SJSA1 (cell line): ENCODE measurements at regions not wholly inside any gene's neighbourhood (a gene's known extent, or its start where the extent isn't known, plus 50 kb on each side); places are given as distances from the start of the nearest gene placed in this dataset.
A peak's percentile ranks its signal among the peaks of the same experiment; 100 is the strongest.

ENCODE experiments used
- DNase-seq, 2 experiments: peaks; one replicate each; pipeline ENCODE4 v3.0.0-alpha.2; 2015 to 2020; ENCODE audit warnings: low spot score in 2 of 2, low read depth in 1 of 2
- H3K27ac ChIP-seq: fragments of 250-450 bp; sonication (Bioruptor Pico); 2 replicates; pipeline ENCODE4 v1.5.1; 2020; ENCODE audit warnings: mild to moderate bottlenecking, moderate library complexity
- H3K27me3 ChIP-seq: fragments of 250-450 bp; sonication (Bioruptor Pico); replicated peaks from 2 replicates; pipeline ENCODE4 v1.5.1; 2020; ENCODE audit warnings: mild to moderate bottlenecking, moderate library complexity
- H3K36me3 ChIP-seq: fragments of 250-450 bp; sonication (Bioruptor Pico); 2 replicates; pipeline ENCODE4 v1.5.1; 2020; ENCODE audit warnings: mild to moderate bottlenecking
- H3K4me1 ChIP-seq: fragments of 250-450 bp; sonication (Bioruptor Pico); replicated peaks from 2 replicates; pipeline ENCODE4 v1.6.1; 2021; ENCODE audit warnings: mild to moderate bottlenecking
- H3K4me3 ChIP-seq: fragments of 250-450 bp; sonication (Bioruptor Pico); 2 replicates; pipeline ENCODE4 v1.5.1; 2020; ENCODE audit warnings: mild to moderate bottlenecking
- H3K9me3 ChIP-seq: fragments of 250-450 bp; sonication (Bioruptor Pico); replicated peaks from 2 replicates; pipeline ENCODE4 v1.5.1; 2020; ENCODE audit warnings: mild to moderate bottlenecking

GRCh38 chr12:76226397-76226796 lies 121.8 kb downstream of the BBS10 start:
- H3K27me3 ChIP-seq: no peaks in the 10 kb centered on the region
- peaks cover 12% of the 10 kb centered on the region for H3K4me1 ChIP-seq
- H3K4me3 ChIP-seq: no peak overlapping the region
- no peaks in the 10 kb centered on the region for H3K36me3 ChIP-seq
- H3K27ac ChIP-seq: no peak overlapping the region
- no peaks in the 10 kb centered on the region for H3K9me3 ChIP-seq
- peak in 1 of 2 experiments; percentile 66 for DNase-seq

- Histone ChIP-seq H3K9me3 (no peaks in the 10 kb centered on the region), H3K27me3 (no peaks in the 10 kb centered on the region), H3K36me3 (no peaks in the 10 kb centered on the region), H3K4me1 (peaks cover 20% of the 10 kb centered on the region), H3K27ac (no peak overlapping the region), H3K4me3 (no peak overlapping the region)
- DNase-seq: no peak
These were observed 124.3 kb downstream of the BBS10 start for GRCh38 chr12:76223869-76224268.

GRCh38 chr12:76220980-76221379 lies 127.2 kb downstream of the BBS10 start:
- DNase-seq: no peak
- no peaks in the 10 kb centered on the region for H3K9me3 ChIP-seq
- H3K27me3 ChIP-seq: no peaks in the 10 kb centered on the region
- peaks cover 10% of the 10 kb centered on the region for H3K4me1 ChIP-seq
- H3K27ac ChIP-seq: no peak overlapping the region
- H3K4me3 ChIP-seq: no peak overlapping the region
- H3K36me3 ChIP-seq: no peaks in the 10 kb centered on the region

GRCh38 chr12:76219806-76220205 lies 128.4 kb downstream of the BBS10 start:
- DNase-seq: no peak

DNA sequence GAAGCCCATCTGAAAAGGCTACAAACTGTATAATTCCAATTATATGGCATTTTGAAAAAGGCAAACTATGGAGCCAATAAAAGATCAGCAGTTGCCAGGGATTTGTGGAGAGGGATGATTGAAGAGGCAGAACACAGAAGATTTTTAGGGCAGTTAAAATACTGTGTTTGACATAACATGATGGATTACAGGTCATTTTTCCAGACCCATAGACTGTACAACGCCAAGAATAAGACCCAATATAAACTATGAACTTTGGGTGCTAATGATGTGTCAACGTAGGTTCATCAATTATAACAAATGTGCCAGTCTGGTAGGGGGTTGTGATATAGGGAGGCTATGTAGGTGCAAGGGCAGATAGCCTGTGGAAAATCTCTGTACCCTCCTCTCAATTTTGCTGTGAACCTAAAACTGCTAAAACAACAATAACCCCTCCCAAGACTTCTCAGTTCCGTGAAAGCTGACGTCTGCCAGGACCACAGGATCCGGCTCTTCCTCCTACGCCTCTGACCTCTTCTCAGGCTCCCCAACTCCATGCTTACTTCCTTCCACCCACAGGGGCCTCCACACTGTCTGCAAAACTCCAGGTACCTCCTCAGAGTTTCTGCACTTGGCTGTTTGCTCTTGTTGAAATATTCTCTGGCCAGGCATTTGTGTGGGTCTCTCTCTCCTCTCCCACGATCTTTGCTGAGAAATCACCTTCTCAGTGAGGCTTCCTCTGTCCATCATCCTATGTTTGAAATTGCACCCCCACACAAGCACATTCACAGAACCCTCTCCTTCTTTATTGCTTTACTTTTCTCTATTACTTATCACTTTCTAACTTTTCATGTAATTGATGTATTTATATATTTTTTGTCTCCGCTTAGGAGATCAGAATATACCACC lies 131.4 kb downstream of the BBS10 start:
- H3K27ac ChIP-seq: no peak overlapping the region
- no peaks in the 10 kb centered on the region for H3K27me3 ChIP-seq
- H3K4me3 ChIP-seq: no peak overlapping the region
- peaks cover 8% of the 10 kb centered on the region for H3K4me1 ChIP-seq
- H3K36me3 ChIP-seq: no peaks in the 10 kb centered on the region
- H3K9me3 ChIP-seq: no peaks in the 10 kb centered on the region; the same call in 1 of the 2 replicates
- no peak for DNase-seq

More at GRCh38 chr12:76219806-76220205, 128.4 kb downstream of the BBS10 start:
- H3K4me1 ChIP-seq: peaks cover 8% of the 10 kb centered on the region
- H3K4me3 ChIP-seq: no peak overlapping the region
- no peak overlapping the region for H3K27ac ChIP-seq
- no peaks in the 10 kb centered on the region for H3K36me3 ChIP-seq
- H3K27me3 ChIP-seq: no peaks in the 10 kb centered on the region
- no peaks in the 10 kb centered on the region for H3K9me3 ChIP-seq

- Histone ChIP-seq H3K9me3 (peaks cover under 1% of the 10 kb centered on the region; the same call in 1 of the 2 replicates), H3K4me1 (peaks cover 22% of the 10 kb centered on the region), H3K27ac (no peak overlapping the region), H3K4me3 (no peak overlapping the region), H3K36me3 (no peaks in the 10 kb centered on the region), H3K27me3 (no peaks in the 10 kb centered on the region)
- no peak for DNase-seq
These were observed 123.6 kb upstream of the NAP1L1 start for GRCh38 chr12:76208129-76208528.

GRCh38 chr12:76206677-76207072 lies 122.2 kb upstream of the NAP1L1 start:
- no peaks in the 10 kb centered on the region for H3K36me3 ChIP-seq
- no peak for DNase-seq
- peaks cover 5% of the 10 kb centered on the region for H3K9me3 ChIP-seq
- H3K27me3 ChIP-seq: no peaks in the 10 kb centered on the region
- H3K4me3 ChIP-seq: no peak overlapping the region
- peaks cover 25% of the 10 kb centered on the region for H3K4me1 ChIP-seq
- H3K27ac ChIP-seq: no peak overlapping the region

- Histone ChIP-seq H3K4me1 (peaks cover 30% of the 10 kb centered on the region), H3K9me3 (peaks cover 5% of the 10 kb centered on the region), H3K36me3 (no peaks in the 10 kb centered on the region), H3K27me3 (no peaks in the 10 kb centered on the region), H3K27ac (no peak overlapping the region), H3K4me3 (no peak overlapping the region)
- peak in 1 of 2 experiments; percentile 67 for DNase-seq
These were observed 121.7 kb upstream of the NAP1L1 start for GRCh38 chr12:76206039-76206676.

GRCh38 chr12:76202621-76203020 lies 118.1 kb upstream of the NAP1L1 start:
- Histone ChIP-seq H3K27me3 (no peaks in the 10 kb centered on the region), H3K4me3 (no peak overlapping the region), H3K27ac (no peak overlapping the region), H3K36me3 (no peaks in the 10 kb centered on the region), H3K4me1 (peaks cover 51% of the 10 kb centered on the region), H3K9me3 (peaks cover 11% of the 10 kb centered on the region)
- DNase-seq: no peak

GRCh38 chr12:76201758-76202157 lies 117.3 kb upstream of the NAP1L1 start:
- Histone ChIP-seq H3K36me3 (no peaks in the 10 kb centered on the region), H3K27ac (no peak overlapping the region), H3K4me1 (peaks cover 57% of the 10 kb centered on the region), H3K4me3 (no peak overlapping the region), H3K27me3 (no peaks in the 10 kb centered on the region), H3K9me3 (peaks cover 11% of the 10 kb centered on the region)
- no peak for DNase-seq

DNA sequence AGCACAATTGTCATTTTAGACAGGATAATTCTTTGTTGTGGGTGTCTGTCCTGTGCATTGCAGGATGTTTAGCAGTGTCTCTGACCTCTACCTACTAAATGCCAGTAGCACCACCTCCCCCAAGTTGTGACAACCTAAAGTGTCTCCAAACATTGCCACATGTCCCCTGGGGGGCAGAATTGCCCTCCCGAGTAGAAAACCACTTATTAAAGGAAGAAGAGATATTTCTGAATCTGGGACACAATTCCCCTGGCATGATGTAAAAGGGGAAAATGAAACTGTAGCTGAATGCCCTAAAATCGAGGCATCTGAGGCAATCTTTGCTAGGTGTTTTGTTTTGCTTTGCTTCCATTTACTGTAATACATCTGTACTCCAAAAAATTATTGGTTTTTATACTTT lies 116.8 kb upstream of the NAP1L1 start:
- no peaks in the 10 kb centered on the region for H3K27me3 ChIP-seq
- H3K9me3 ChIP-seq: peaks cover 11% of the 10 kb centered on the region
- H3K4me1 ChIP-seq: peaks cover 57% of the 10 kb centered on the region
- H3K36me3 ChIP-seq: no peaks in the 10 kb centered on the region
- no peak overlapping the region for H3K27ac ChIP-seq
- no peak for DNase-seq
- H3K4me3 ChIP-seq: no peak overlapping the region

DNA sequence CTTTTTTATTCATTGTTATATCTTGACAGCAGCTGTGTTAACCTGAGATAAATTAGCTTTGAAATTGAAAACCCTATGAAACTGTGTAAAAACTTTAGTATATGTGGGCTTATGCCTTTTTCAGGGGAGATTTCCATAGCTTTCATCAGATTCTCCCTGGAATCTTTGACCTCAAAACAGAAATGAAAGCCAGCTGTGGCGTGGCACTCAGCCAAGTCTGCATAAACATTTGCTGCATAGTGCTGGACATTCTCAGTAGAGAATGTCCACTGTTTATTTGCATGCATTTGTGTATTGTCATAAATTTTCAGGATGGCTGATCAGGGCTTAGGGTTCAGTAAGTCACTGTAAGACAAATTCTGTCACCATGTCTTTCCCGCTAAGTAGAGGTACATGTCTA lies 115.3 kb upstream of the NAP1L1 start:
- Histone ChIP-seq H3K4me3 (no peak overlapping the region), H3K36me3 (no peaks in the 10 kb centered on the region), H3K27me3 (no peaks in the 10 kb centered on the region), H3K9me3 (peaks cover 11% of the 10 kb centered on the region), H3K27ac (peak overlapping the region; percentile 74), H3K4me1 (peaks cover 48% of the 10 kb centered on the region)
- peak; percentile 82 to 83 for DNase-seq

GRCh38 chr12:76198839-76199238 lies 114.4 kb upstream of the NAP1L1 start:
- no peak for DNase-seq
- peaks cover 11% of the 10 kb centered on the region for H3K9me3 ChIP-seq
- H3K27ac ChIP-seq: no peak overlapping the region
- H3K27me3 ChIP-seq: no peaks in the 10 kb centered on the region
- peaks cover 45% of the 10 kb centered on the region for H3K4me1 ChIP-seq
- no peaks in the 10 kb centered on the region for H3K36me3 ChIP-seq
- H3K4me3 ChIP-seq: no peak overlapping the region

GRCh38 chr12:76197283-76197682 lies 112.8 kb upstream of the NAP1L1 start:
- H3K4me3 ChIP-seq: no peak overlapping the region
- no peaks in the 10 kb centered on the region for H3K36me3 ChIP-seq
- peaks cover 45% of the 10 kb centered on the region for H3K4me1 ChIP-seq
- no peak overlapping the region for H3K27ac ChIP-seq
- peak in 1 of 2 experiments; percentile 40 for DNase-seq
- H3K9me3 ChIP-seq: peaks cover 5% of the 10 kb centered on the region; the same call in 1 of the 2 replicates
- H3K27me3 ChIP-seq: no peaks in the 10 kb centered on the region
